ENCODE measurements at regions not wholly inside any gene's neighbourhood (a gene's known extent, or its start where the extent isn't known, plus 50 kb on each side); places are given as distances from the start of the nearest gene placed in this dataset.

DNA sequence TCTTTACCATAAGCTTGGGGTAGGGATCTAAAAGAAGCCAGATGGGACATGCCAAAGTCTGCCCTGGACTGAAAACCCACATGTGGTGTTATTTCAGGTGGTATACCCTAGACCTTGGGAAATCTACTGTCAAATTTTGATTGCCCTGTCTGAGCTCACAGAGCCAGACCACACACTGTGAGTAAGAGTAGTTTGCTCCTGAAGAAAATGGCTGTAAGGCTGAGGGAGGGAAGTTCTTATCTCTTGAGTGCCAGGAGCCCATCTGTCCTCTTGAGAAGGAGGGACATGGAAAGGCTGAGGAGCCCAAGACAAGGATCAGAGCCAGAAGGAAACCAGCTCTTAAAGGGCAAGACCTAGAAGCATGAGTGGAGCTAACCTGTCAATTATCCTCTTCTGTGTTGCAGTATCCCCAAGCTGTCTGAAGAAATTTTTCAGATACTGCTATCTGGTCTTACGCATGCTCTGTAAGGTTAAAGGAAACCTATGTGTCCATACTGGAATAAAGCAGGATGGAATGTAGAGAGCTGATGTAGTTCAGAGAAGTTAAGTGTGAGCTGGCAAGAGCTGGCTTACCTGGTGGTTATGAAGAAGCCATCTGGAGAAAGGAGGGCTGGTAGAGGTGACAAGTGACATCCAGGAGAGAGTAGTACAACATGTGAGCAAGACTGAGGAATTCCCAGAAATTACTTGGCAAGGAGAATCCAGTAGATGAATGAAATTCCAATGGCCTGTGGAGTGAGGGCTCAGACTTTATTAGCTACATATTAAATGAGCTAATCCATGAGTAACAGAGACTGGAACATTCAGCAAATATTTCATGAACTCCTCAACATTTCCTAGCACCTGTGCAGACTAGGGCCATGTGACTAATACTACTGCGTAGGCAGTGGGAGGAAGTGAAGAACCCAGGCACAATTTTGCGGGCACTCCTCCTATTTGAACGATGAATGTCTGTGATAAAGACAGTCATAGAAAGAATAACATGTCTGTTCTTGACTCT, 389.1 kb upstream of the KIF2A start:
- DNase-seq = no peak

DNA sequence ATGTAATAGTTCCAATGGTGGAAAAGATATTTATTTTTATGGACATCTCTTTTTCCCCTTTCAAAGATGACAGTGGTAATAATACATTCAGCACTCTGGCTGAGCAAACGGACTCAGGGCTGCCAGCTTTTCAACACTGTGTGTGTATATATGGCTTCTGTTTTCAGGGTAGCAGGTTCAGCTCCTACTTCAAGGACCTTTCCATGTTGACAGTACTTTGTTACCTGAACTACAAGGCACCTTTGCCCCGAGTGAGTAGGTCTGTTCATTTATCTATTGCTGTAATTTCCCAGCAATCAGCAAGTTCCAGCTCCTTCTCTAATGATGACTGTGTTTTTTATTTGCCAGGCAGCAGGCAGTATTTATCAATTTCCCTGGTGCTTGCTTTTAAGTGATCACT, 387.4 kb upstream of the KIF2A start:
- no peak for DNase-seq

- peak; percentile 30 for DNase-seq
Observed at GRCh38 chr5:61919920-61920319, 386.1 kb upstream of the KIF2A start.

GRCh38 chr5:61924251-61924650, 381.8 kb upstream of the KIF2A start:
- DNase-seq = no peak

GRCh38 chr5:61926911-61927310, 379.1 kb upstream of the KIF2A start:
- no peak for DNase-seq

- DNase-seq = no peak
Observed at GRCh38 chr5:61931236-61931635, 374.8 kb upstream of the KIF2A start.

- peak; percentile 83 for DNase-seq
Observed at GRCh38 chr5:61933787-61934626, 372.0 kb upstream of the KIF2A start.

DNA sequence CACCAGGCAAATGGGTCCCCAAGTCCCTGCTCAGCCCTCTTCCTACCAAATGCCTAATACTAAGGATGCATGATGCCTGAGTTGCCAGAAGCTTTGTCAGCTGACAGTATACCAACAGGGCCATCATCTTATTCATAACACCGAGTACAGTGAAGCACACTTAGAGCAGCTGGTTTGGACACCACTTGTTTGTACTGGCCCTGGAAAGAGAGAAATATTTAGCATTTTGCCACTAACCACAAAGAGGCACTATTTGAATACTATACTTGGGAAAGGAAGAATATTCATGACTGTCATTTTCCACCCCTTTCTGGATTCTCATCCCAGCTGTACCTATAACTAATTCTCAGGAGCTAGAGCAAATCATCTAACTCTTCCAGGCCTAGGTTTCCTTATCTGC, 364.4 kb upstream of the KIF2A start:
- DNase-seq = no peak

DNA sequence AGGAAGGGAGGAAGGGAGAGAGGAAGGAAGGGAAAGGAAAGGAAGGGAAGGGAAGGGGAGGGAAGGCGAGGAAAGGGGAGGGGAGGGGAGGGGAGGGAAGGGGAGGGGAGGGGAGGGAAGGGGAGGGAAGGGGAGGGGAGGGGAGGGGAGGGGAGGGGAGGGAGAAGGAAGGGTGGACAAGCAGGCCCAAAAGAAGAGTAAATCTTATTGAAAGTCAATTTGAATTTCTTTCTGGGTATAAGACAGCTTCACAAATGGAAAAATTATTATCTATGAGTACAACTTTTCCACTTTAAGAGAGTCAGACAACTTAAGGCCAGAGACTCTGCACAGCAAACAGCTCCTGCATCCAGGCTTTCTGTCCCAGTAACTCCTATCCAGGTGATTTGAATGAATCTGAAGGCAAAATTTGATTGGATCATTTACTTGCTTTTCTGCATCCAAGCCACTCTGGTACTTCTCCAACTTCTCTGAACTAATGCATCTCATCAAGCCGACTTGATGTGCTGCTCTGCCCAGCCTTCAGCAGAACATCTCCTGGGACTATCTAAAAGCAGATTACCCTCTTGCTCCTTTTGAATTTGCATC, 363.4 kb upstream of the KIF2A start:
- no peak for DNase-seq

DNA sequence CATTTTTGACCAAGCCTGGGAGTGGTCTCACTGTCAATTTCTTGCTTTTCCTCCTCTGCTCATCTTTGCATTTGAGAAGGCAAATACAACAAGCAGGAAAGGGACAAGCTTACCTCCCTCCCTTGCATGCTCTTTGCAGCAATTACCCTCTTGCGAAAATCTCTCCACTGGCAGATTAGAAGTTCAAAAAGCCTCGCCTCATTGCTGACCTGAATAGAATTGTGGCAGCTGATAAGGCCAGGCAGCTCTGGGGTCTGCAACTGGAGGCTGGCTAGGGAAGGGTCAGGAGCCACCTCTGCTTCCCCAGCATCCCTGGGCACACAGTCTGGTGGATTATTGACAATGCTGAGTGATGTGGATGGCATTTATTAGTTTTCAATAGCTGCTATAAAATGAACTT, 362.3 kb upstream of the KIF2A start:
- DNase-seq = no peak

DNA sequence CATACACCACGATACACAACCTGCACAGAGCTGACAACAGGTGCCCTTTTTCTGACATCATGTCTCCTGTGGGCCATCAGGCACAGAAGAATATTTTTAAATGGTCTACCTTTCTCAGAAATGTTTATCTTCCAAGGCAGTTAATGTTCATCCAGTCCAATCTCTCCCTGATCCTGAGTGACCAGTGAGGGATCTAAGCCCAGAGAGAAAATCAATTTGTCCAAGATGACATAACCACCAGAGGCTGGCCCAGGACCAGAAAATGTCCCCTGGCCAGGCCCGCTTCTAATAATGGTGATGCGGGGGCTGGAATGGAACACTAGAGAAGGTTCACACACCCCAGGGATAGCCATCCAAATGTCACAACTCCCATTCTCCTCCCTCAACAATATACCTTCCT, 357.9 kb upstream of the KIF2A start:
- DNase-seq = no peak

GRCh38 chr5:61949054-61949678, 356.8 kb upstream of the KIF2A start:
- DNase-seq = no peak

GRCh38 chr5:61949679-61950435, 356.1 kb upstream of the KIF2A start:
- no peak for DNase-seq

GRCh38 chr5:61951295-61951694, 354.7 kb upstream of the KIF2A start:
- no peak for DNase-seq

DNA sequence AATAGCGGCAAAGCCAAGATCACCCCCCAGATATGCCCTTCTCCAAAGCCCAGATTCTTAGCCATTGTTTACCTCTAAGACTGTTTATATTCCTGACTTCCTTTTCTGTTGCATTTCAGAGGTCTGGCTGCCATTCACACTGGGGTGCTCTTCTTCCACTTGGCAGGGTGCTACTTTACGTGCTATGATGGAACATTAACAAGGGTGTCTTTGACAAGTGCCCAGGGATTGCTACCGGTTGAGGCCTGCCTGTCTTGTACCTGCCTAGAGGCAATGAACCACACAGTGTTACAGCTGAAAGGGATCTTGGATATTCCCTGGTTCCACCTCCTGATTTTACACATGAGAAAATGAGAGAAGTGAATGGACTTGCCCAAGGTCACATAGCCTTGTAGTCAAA, 352.1 kb upstream of the KIF2A start:
- no peak for DNase-seq

DNA sequence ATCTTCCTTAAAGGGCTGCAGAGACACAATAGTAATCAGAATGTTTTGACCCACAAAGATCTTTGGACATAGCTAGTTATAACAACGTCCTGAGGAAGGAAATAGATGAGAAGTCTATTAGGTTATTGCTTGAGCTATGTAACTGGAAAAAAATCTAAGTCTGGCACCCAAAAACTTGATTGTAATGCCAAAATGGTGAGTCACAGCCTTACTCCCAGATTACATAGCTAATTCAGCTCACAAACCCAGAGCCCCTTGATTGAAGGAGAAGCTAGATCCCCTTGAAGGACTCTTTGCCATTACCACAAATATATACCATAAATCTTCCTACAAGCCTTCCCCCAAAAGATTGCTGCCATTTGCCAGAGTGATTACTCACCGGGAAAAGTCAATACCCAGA, 341.8 kb upstream of the KIF2A start:
- DNase-seq = no peak

DNA sequence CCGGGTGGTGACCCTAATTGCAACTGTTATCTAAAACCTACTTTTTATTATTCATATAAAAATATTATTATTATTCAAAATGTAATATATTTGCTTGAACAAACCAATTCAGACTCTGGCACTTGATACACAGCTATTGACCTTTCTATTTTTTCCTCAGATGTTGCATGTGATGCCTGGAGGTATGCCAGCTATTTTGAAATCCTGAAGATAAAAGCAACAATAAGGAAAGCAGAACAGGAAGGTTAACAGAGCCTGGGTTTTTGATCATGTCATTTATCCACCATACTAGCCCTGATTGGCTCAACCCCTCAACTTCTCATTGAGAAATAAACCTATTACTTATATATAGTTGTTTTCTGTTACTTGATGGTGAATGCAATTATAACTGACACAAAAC, 340.9 kb upstream of the KIF2A start:
- DNase-seq = no peak

DNA sequence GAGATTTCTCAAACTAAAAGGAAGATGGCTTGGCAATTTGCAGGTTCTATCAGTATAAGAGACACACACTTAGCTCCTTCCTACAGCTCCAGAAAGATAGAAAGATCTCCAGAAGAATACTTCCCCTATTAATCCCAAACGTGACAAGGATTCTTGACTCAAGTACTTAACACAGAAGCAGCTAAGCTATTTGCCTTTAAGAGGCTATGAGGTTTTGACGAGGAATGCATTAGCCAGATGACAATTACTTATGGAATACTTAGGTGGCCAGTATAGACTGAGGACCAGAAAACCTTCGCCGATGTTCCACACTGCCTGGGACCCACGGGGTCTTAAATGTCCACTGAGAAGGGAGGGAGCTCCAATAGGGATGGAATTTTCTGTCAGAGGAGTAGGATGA, 340.5 kb upstream of the KIF2A start:
- no peak for DNase-seq

DNA sequence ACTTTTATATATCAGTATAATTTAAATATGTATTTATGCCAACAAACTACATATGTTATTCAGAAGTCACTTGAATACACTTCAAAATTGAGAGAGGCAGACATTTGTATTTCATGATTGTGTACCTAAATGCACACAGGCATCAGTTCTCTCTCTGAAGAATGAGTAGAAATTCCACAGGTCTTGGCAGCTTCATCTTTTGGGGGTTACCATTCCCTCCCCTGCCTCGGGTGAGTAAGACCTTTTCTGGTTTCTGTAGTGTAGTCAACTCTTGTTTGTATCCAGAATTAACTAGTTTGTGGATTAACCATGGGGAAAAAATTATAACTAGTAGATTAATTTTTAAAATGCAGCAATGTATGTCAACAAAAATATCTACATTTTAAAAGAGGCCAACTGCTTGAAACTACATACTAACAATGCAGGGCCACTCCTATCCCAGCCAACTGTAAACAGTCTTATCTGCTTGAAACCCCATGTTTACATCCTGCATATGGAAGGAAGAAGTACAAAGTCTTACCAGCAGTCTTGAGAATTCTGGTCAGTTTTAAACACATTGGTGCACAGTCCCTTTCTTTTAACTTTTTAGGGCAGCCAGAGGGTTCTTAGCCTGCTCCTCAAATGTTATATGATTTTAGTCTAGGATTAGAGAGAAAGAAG, 339.6 kb upstream of the KIF2A start:
- no peak for DNase-seq

- DNase-seq = no peak
Observed at GRCh38 chr5:61966997-61967396, 339.0 kb upstream of the KIF2A start.

DNA sequence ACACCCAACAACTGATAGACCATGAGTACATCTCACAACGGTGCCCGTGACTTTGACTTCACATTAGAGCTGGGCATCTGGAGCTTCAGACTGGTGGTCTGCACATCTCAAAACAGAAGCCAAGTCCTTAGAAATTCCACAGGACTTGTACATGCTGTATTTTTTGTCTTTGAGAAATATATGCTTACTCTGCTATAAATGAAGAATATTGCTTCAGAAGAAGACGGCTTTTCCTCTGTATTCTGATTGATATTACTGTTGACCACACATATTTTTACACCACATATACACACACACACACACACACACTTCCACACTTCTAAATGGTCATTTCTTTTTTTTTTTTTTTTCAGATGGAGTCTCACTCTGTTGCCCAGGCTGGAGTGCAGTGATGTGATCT, 338.3 kb upstream of the KIF2A start:
- DNase-seq = no peak

DNA sequence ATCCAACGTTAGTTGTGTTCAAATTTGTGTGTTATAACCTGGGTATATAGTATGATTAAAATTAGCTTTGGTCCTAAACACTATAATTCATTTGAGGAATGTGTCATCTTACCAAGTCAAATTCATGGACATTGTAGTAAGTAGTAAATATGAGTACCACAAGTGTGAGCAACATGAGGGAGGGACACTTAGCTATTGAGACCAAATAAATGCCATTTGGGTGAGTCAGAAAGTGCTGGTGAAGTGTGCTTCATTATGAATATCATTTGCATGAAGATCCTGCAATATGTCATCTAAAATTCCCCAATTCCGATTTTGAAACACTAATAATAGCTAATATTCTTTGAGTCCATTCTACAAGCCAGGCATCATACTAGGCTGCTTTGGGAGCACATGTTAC, 336.7 kb upstream of the KIF2A start:
- DNase-seq = no peak

Data from NCI-H774 (cell line).